ENCODE measurements at regions not wholly inside any gene's neighbourhood (a gene's known extent, or its start where the extent isn't known, plus 50 kb on each side); places are given as distances from the start of the nearest gene placed in this dataset.

GRCh38 chr3:102194001-102194400 lies 240.8 kb upstream of the ZPLD1 start:
- no peak for DNase-seq

GRCh38 chr3:102194760-102195159 lies 240.1 kb upstream of the ZPLD1 start:
- DNase-seq, result no peak

GRCh38 chr3:102195198-102195948 lies 239.4 kb upstream of the ZPLD1 start:
- DNase-seq, result no peak

- DNase-seq, result no peak
These were observed 234.7 kb upstream of the ZPLD1 start for GRCh38 chr3:102200126-102200525.

- DNase-seq, result no peak
These were observed 234.3 kb upstream of the ZPLD1 start for GRCh38 chr3:102200560-102200959.

GRCh38 chr3:102205647-102206046 lies 229.2 kb upstream of the ZPLD1 start:
- no peak for DNase-seq

GRCh38 chr3:102206511-102207031 lies 228.2 kb upstream of the ZPLD1 start:
- no peak for DNase-seq

- no peak for DNase-seq
These were observed 227.7 kb upstream of the ZPLD1 start for GRCh38 chr3:102207151-102207571.

GRCh38 chr3:102215166-102215565 lies 219.6 kb upstream of the ZPLD1 start:
- DNase-seq, result no peak

GRCh38 chr3:102223132-102223531 lies 211.7 kb upstream of the ZPLD1 start:
- no peak for DNase-seq

GRCh38 chr3:102224171-102224570 lies 210.6 kb upstream of the ZPLD1 start:
- DNase-seq, result no peak

- DNase-seq, result no peak
These were observed 209.8 kb upstream of the ZPLD1 start for GRCh38 chr3:102225005-102225404.

- no peak for DNase-seq
These were observed 209.2 kb upstream of the ZPLD1 start for GRCh38 chr3:102225407-102226132.

GRCh38 chr3:102226463-102226862 lies 208.4 kb upstream of the ZPLD1 start:
- no peak for DNase-seq

- DNase-seq, result peak; percentile 39
These were observed 205.7 kb upstream of the ZPLD1 start for GRCh38 chr3:102229062-102229655.

GRCh38 chr3:102230057-102230456 lies 204.8 kb upstream of the ZPLD1 start:
- DNase-seq, result peak; percentile 29

GRCh38 chr3:102233881-102234280 lies 200.9 kb upstream of the ZPLD1 start:
- no peak for DNase-seq

GRCh38 chr3:102235679-102236078 lies 199.1 kb upstream of the ZPLD1 start:
- no peak for DNase-seq

GRCh38 chr3:102237181-102237580 lies 197.6 kb upstream of the ZPLD1 start:
- no peak for DNase-seq

GRCh38 chr3:102237838-102238237 lies 197.0 kb upstream of the ZPLD1 start:
- no peak for DNase-seq

- no peak for DNase-seq
These were observed 196.5 kb upstream of the ZPLD1 start for GRCh38 chr3:102238362-102238761.

- DNase-seq, result no peak
These were observed 194.1 kb upstream of the ZPLD1 start for GRCh38 chr3:102240720-102241119.

GRCh38 chr3:102248981-102249705 lies 185.7 kb upstream of the ZPLD1 start:
- no peak for DNase-seq

Data from SIG-M5 (cell line).